Inferior parietal cortex (tissue), 1 donor: ENCODE measurements at regions not wholly inside any gene's neighbourhood (a gene's known extent, or its start where the extent isn't known, plus 50 kb on each side); places are given as distances from the start of the nearest gene placed in this dataset.

Experiments
- DNase-seq: peaks from one replicate; pipeline ENCODE4 v3.0.0-alpha.2; 2016; ENCODE audit errors: extremely low spot score

- no peak for DNase-seq
Measured at GRCh38 chr7:42445691-42446090, 208.7 kb upstream of the GLI3 start.

- no peak for DNase-seq
Measured at GRCh38 chr7:42440951-42441350, 203.9 kb upstream of the GLI3 start.

- DNase-seq = no peak
Measured at GRCh38 chr7:42432644-42433043, 195.6 kb upstream of the GLI3 start.

- DNase-seq = no peak
Measured at GRCh38 chr7:42431873-42432272, 194.9 kb upstream of the GLI3 start.

GRCh38 chr7:42429339-42429738, 192.3 kb upstream of the GLI3 start:
- DNase-seq = no peak

- no peak for DNase-seq
Measured at GRCh38 chr7:42426163-42426562, 189.2 kb upstream of the GLI3 start.

- no peak for DNase-seq
Measured at GRCh38 chr7:42414941-42415505, 178.0 kb upstream of the GLI3 start.

- no peak for DNase-seq
Measured at GRCh38 chr7:42414028-42414427, 177.0 kb upstream of the GLI3 start.

- DNase-seq = no peak
Measured at GRCh38 chr7:42409296-42409695, 172.3 kb upstream of the GLI3 start.

GRCh38 chr7:42407833-42408232, 170.8 kb upstream of the GLI3 start:
- DNase-seq = no peak

- no peak for DNase-seq
Measured at GRCh38 chr7:42407021-42407710, 170.2 kb upstream of the GLI3 start.

- no peak for DNase-seq
Measured at GRCh38 chr7:42406358-42406757, 169.3 kb upstream of the GLI3 start.

GRCh38 chr7:42405782-42406181, 168.8 kb upstream of the GLI3 start:
- DNase-seq = no peak

- DNase-seq = no peak
Measured at GRCh38 chr7:42403831-42404230, 166.8 kb upstream of the GLI3 start.

- DNase-seq = no peak
Measured at GRCh38 chr7:42400961-42401360, 164.0 kb upstream of the GLI3 start.

- no peak for DNase-seq
Measured at GRCh38 chr7:42400211-42400772, 163.3 kb upstream of the GLI3 start.

- no peak for DNase-seq
Measured at GRCh38 chr7:42395607-42396006, 158.6 kb upstream of the GLI3 start.

- no peak for DNase-seq
Measured at GRCh38 chr7:42392826-42393225, 155.8 kb upstream of the GLI3 start.

GRCh38 chr7:42389697-42390096, 152.7 kb upstream of the GLI3 start:
- DNase-seq = no peak

GRCh38 chr7:42385912-42386311, 148.9 kb upstream of the GLI3 start:
- no peak for DNase-seq

- DNase-seq = no peak
Measured at GRCh38 chr7:42381161-42381560, 144.2 kb upstream of the GLI3 start.

- DNase-seq = no peak
Measured at GRCh38 chr7:42380401-42380800, 143.4 kb upstream of the GLI3 start.

- no peak for DNase-seq
Measured at GRCh38 chr7:42378149-42378548, 141.1 kb upstream of the GLI3 start.

GRCh38 chr7:42373285-42373684, 136.3 kb upstream of the GLI3 start:
- DNase-seq = no peak
